Epithelial cell of esophagus (primary cell): ENCODE measurements at regions not wholly inside any gene's neighbourhood (a gene's known extent, or its start where the extent isn't known, plus 50 kb on each side); places are given as distances from the start of the nearest gene placed in this dataset.

Experiments used
- DNase-seq: peaks from one replicate; pipeline ENCODE4 v3.0.0; 2010; ENCODE audit warnings: low read depth
- H3K4me3 ChIP-seq: 2 replicates; pipeline ENCODE4 v1.5.1; 2011; ENCODE audit warnings: mild to moderate bottlenecking, low read length, control low read depth
- CTCF ChIP-seq: IDR thresholded peaks from 2 replicates; pipeline ENCODE4 v1.5.1; 2011; ENCODE audit warnings: low read depth, mild to moderate bottlenecking, low read length, control low read depth, inconsistent platforms; ENCODE audit not compliant: insufficient read depth; ENCODE audit errors: missing control alignments

- DNase-seq, result no peak
- H3K4me3 ChIP-seq, result no peak overlapping the region
- no peak for TF ChIP-seq CTCF
Observed at GRCh38 chr10:131621784-131622624, 278.8 kb upstream of the PPP2R2D start.

- H3K4me3 ChIP-seq, result no peak overlapping the region
- no peak for TF ChIP-seq CTCF
- no peak for DNase-seq
Observed at GRCh38 chr10:131625041-131625440, 275.8 kb upstream of the PPP2R2D start.

GRCh38 chr10:131626274-131626673 lies 274.5 kb upstream of the PPP2R2D start:
- no peak for DNase-seq
- TF ChIP-seq CTCF, result no peak
- no peak overlapping the region for H3K4me3 ChIP-seq

- DNase-seq, result no peak
- H3K4me3 ChIP-seq, result no peak overlapping the region
- TF ChIP-seq CTCF, result no peak
Observed at GRCh38 chr10:131629026-131629770, 271.6 kb upstream of the PPP2R2D start.

GRCh38 chr10:131630772-131631258 lies 270.0 kb upstream of the PPP2R2D start:
- TF ChIP-seq CTCF, result no peak
- no peak overlapping the region for H3K4me3 ChIP-seq

GRCh38 chr10:131631619-131632018 lies 269.2 kb upstream of the PPP2R2D start:
- TF ChIP-seq CTCF, result no peak
- no peak for DNase-seq
- no peak overlapping the region for H3K4me3 ChIP-seq

More at GRCh38 chr10:131630772-131631258, 270.0 kb upstream of the PPP2R2D start:
- no peak for DNase-seq
